Neural cell (in vitro differentiated cells): ENCODE measurements at regions not wholly inside any gene's neighbourhood (a gene's known extent, or its start where the extent isn't known, plus 50 kb on each side); places are given as distances from the start of the nearest gene placed in this dataset.

Experiments
- EP300 ChIP-seq: fragments of 450-650 bp; conservative IDR thresholded peaks from 2 replicates; pipeline ENCODE4 v1.6.1; 2014; ENCODE audit warnings: antibody characterized with exemption, mild to moderate bottlenecking, moderate library complexity; ENCODE audit not compliant: poor library complexity, severe bottlenecking
- EZH2 ChIP-seq: fragments of 200-600, 300-800 bp; shearing (Covaris generic), sonication (generic); IDR thresholded peaks from 2 replicates; pipeline ENCODE4 v1.6.1; 2014; ENCODE audit warnings: antibody characterized with exemption, low read length, borderline replicate concordance, mild to moderate bottlenecking; ENCODE audit not compliant: insufficient read depth, poor library complexity, severe bottlenecking
- POLR2AphosphoS5 ChIP-seq: IDR thresholded peaks from 2 replicates; pipeline ENCODE4 v1.6.1; 2012
- RAD21 ChIP-seq: fragments of 450-650 bp; conservative IDR thresholded peaks from 2 replicates; pipeline ENCODE4 v1.6.1; 2014; ENCODE audit warnings: antibody characterized with exemption, mild to moderate bottlenecking, moderate library complexity
- SMC3 ChIP-seq: fragments of 450-650 bp; conservative IDR thresholded peaks from 2 replicates; pipeline ENCODE4 v1.6.1; 2014; ENCODE audit warnings: antibody characterized with exemption, mild to moderate bottlenecking, moderate library complexity; ENCODE audit not compliant: poor library complexity
- TF ChIP-seq, protein P1 (sequence below): fragments of 450-650 bp; IDR thresholded peaks from 2 replicates; pipeline ENCODE4 v1.5.1; 2014; ENCODE audit warnings: antibody characterized with exemption, mild to moderate bottlenecking, moderate library complexity; ENCODE audit not compliant: poor library complexity, severe bottlenecking
- TF ChIP-seq, protein P2 (sequence below): IDR thresholded peaks from 2 replicates; pipeline ENCODE4 v1.6.1; 2012; ENCODE audit warnings: borderline replicate concordance

DNA sequence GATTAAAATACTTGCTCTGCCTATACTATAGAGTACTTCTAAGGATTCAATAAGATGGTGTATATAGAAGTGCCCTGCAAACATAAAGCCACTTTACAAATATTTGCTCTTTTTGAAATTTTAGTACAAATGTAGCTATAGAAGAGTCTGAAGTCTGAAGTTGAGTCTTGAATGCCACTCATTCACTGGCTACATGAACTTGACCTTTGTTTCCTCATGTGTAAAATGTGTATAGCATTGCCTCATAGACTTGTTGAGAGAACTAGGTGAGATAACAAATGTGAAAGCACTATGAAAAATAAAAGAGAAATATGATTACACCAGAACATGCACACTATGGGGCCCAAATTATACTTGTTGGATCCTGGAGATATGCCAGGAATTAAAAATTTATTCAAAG is 244.7 kb downstream of the SEC61B start:
- TF ChIP-seq EZH2 (no peak), POLR2AphosphoS5 (no peak), SMC3 (no peak), EP300 (no peak), RAD21 (no peak)
- TF ChIP-seq, protein P1, sequence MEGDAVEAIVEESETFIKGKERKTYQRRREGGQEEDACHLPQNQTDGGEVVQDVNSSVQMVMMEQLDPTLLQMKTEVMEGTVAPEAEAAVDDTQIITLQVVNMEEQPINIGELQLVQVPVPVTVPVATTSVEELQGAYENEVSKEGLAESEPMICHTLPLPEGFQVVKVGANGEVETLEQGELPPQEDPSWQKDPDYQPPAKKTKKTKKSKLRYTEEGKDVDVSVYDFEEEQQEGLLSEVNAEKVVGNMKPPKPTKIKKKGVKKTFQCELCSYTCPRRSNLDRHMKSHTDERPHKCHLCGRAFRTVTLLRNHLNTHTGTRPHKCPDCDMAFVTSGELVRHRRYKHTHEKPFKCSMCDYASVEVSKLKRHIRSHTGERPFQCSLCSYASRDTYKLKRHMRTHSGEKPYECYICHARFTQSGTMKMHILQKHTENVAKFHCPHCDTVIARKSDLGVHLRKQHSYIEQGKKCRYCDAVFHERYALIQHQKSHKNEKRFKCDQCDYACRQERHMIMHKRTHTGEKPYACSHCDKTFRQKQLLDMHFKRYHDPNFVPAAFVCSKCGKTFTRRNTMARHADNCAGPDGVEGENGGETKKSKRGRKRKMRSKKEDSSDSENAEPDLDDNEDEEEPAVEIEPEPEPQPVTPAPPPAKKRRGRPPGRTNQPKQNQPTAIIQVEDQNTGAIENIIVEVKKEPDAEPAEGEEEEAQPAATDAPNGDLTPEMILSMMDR = no peak
- TF ChIP-seq, protein P2, sequence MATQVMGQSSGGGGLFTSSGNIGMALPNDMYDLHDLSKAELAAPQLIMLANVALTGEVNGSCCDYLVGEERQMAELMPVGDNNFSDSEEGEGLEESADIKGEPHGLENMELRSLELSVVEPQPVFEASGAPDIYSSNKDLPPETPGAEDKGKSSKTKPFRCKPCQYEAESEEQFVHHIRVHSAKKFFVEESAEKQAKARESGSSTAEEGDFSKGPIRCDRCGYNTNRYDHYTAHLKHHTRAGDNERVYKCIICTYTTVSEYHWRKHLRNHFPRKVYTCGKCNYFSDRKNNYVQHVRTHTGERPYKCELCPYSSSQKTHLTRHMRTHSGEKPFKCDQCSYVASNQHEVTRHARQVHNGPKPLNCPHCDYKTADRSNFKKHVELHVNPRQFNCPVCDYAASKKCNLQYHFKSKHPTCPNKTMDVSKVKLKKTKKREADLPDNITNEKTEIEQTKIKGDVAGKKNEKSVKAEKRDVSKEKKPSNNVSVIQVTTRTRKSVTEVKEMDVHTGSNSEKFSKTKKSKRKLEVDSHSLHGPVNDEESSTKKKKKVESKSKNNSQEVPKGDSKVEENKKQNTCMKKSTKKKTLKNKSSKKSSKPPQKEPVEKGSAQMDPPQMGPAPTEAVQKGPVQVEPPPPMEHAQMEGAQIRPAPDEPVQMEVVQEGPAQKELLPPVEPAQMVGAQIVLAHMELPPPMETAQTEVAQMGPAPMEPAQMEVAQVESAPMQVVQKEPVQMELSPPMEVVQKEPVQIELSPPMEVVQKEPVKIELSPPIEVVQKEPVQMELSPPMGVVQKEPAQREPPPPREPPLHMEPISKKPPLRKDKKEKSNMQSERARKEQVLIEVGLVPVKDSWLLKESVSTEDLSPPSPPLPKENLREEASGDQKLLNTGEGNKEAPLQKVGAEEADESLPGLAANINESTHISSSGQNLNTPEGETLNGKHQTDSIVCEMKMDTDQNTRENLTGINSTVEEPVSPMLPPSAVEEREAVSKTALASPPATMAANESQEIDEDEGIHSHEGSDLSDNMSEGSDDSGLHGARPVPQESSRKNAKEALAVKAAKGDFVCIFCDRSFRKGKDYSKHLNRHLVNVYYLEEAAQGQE = no peak
